Endothelial cell of umbilical vein (primary cell): ENCODE measurements at regions not wholly inside any gene's neighbourhood (a gene's known extent, or its start where the extent isn't known, plus 50 kb on each side); places are given as distances from the start of the nearest gene placed in this dataset.
A peak's percentile ranks its signal among the peaks of the same experiment; 100 is the strongest.

Experiments
- BruUV-seq: library from RNA; stranded (reverse); fragments of 400-500 nt; replicated peaks from 2 replicates; lab custom pipeline; 2021; lab: Mats Ljungman, UMichigan
- CTCF ChIA-PET: fragments of 300-600, 350-600 bp; sonication (Branson Sonifier 250); formaldehyde crosslinking; loops from one replicate; lab custom pipeline; 2021; ENCODE audit warnings: antibody characterized with exemption, inconsistent platforms; lab: Charles Lee
- POLR2A ChIA-PET: fragments of 300-600, 350-600 bp; sonication (Branson Sonifier 250); formaldehyde crosslinking; loops from one replicate; lab custom pipeline; 2021; ENCODE audit warnings: antibody characterized with exemption, inconsistent platforms; lab: Charles Lee
- DNase-seq: peaks from one replicate; pipeline ENCODE4 v3.0.0-alpha.2; 2011; ENCODE audit warnings: low read depth, low spot score
- FAIRE-seq: peaks from 2 replicates; lab custom pipeline; 2011; peaks lifted over from hg19 to GRCh38; lab: Jason Lieb, UNC
- H2AFZ ChIP-seq: 2 replicates; pipeline ENCODE4 v1.6.0; 2012; ENCODE audit warnings: low read depth, low read length, control low read depth, inconsistent platforms
- H3K27ac ChIP-seq: 2 replicates; pipeline ENCODE4 v1.5.1; 2011; ENCODE audit warnings: low read depth, mild to moderate bottlenecking, control low read depth, low read length, moderate library complexity; ENCODE audit not compliant: insufficient read depth
- H3K27me3 ChIP-seq, 2 experiments: 2 replicates each; pipeline versions ENCODE4 v1.6.0 to v1.6.1; 2011; ENCODE audit warnings: low read length in 2 of 2, mixed read lengths in 1 of 2; ENCODE audit not compliant: control insufficient read depth in 2 of 2, insufficient read depth in 2 of 2
- H3K36me3 ChIP-seq, 2 experiments: 2 replicates in 1 of 2; 3 replicates in 1 of 2; pipeline ENCODE4 v1.5.1; 2011; ENCODE audit warnings: low read length in 2 of 2, mild to moderate bottlenecking in 1 of 2, moderate library complexity in 1 of 2; ENCODE audit not compliant: control insufficient read depth in 2 of 2, insufficient read depth in 2 of 2; ENCODE audit errors: extremely low read depth in 1 of 2
- H3K4me1 ChIP-seq: 3 replicates; pipeline ENCODE4 v1.5.1; 2011; ENCODE audit warnings: mild to moderate bottlenecking, low read length; ENCODE audit not compliant: control insufficient read depth, insufficient read depth; ENCODE audit errors: extremely low read depth
- H3K4me2 ChIP-seq: 2 replicates; pipeline ENCODE4 v1.6.1; 2011; ENCODE audit warnings: low read length, control low read depth, mixed read lengths; ENCODE audit not compliant: insufficient read depth
- H3K4me3 ChIP-seq, 3 experiments: fragments of 200-600 bp in 1 of 3; sonication (generic), shearing (Covaris generic) in 1 of 3; replicated peaks in 1 of 3; 2 replicates each; pipeline ENCODE4 v1.5.1; 2011 to 2016; ENCODE audit warnings: control low read depth in 3 of 3, low read length in 3 of 3, mild to moderate bottlenecking in 2 of 3, inconsistent platforms in 1 of 3, low read depth in 1 of 3, moderate library complexity in 1 of 3; ENCODE audit not compliant: insufficient read depth in 1 of 3
- H3K79me2 ChIP-seq: 2 replicates; pipeline ENCODE4 v1.6.0; 2012; ENCODE audit warnings: low read length, inconsistent platforms; ENCODE audit not compliant: control insufficient read depth, insufficient read depth
- H3K9ac ChIP-seq: replicated peaks from 2 replicates; pipeline ENCODE3; 2011; ENCODE audit warnings: low read length, control low read depth; ENCODE audit not compliant: insufficient read depth; ENCODE audit errors: extremely low read depth
- H3K9me1 ChIP-seq: replicated peaks from 3 replicates; pipeline ENCODE4 v1.6.0; 2011; ENCODE audit warnings: mild to moderate bottlenecking, low read length; ENCODE audit not compliant: control insufficient read depth, insufficient read depth; ENCODE audit errors: extremely low read depth
- H3K9me3 ChIP-seq: replicated peaks from 2 replicates; pipeline ENCODE4 v1.5.1; 2012; ENCODE audit warnings: low read length, inconsistent platforms; ENCODE audit not compliant: control insufficient read depth, insufficient read depth
- H4K20me1 ChIP-seq: replicated peaks from 2 replicates; pipeline ENCODE3; 2011; ENCODE audit warnings: mild to moderate bottlenecking, low read length; ENCODE audit not compliant: control insufficient read depth, insufficient read depth; ENCODE audit errors: extremely low read depth
- EZH2 ChIP-seq: IDR thresholded peaks from 2 replicates; pipeline ENCODE4 v1.6.1; 2012; ENCODE audit warnings: borderline replicate concordance, low read depth, mild to moderate bottlenecking, moderate library complexity, low read length, inconsistent platforms; ENCODE audit not compliant: severe bottlenecking
- FOS ChIP-seq: IDR thresholded peaks from 2 replicates; pipeline ENCODE4 v1.6.1; 2011; ENCODE audit warnings: mild to moderate bottlenecking, low read length, moderate library complexity, borderline replicate concordance; ENCODE audit not compliant: insufficient read depth
- GATA2 ChIP-seq: IDR thresholded peaks from 2 replicates; pipeline ENCODE4 v1.7.0; 2011; ENCODE audit warnings: low read depth, mild to moderate bottlenecking, moderate library complexity, mixed read lengths, low read length; ENCODE audit not compliant: insufficient read length, insufficient read depth
- JUN ChIP-seq: IDR thresholded peaks from 2 replicates; pipeline ENCODE4 v1.6.1; 2011; ENCODE audit warnings: borderline replicate concordance, low read depth; ENCODE audit not compliant: insufficient read length, insufficient read depth
- MYC ChIP-seq: IDR thresholded peaks from one replicate; pipeline ENCODE4 v1.6.1; 2011; ENCODE audit warnings: mild to moderate bottlenecking, low read depth, low read length
- POLR2A ChIP-seq: IDR thresholded peaks from 2 replicates; pipeline ENCODE4 v1.6.1; 2012; ENCODE audit warnings: low read depth, mild to moderate bottlenecking, control low read depth, low read length
- POLR2AphosphoS5 ChIP-seq: IDR thresholded peaks from 2 replicates; pipeline ENCODE4 v1.6.1; 2012; ENCODE audit warnings: low read depth, mild to moderate bottlenecking, control low read depth, low read length, moderate library complexity; ENCODE audit not compliant: insufficient read depth
- dilution Hi-C: fragments of 300-500 bp; cut with MboI; formaldehyde crosslinking; loops from one replicate; pipeline ENCODE4 v1.15.0; 2019; ENCODE audit warnings: low sequenced_read_pairs; ENCODE audit not compliant: extremely low pct_ligation_motif_present
- intact Hi-C: fragments of 100-400 bp; cut with micrococcal nuclease; formaldehyde crosslinking; loops from one replicate; pipeline ENCODE4 v1.10.0; 2022
- TF ChIP-seq, protein P1 (sequence below), 2 donors: IDR thresholded peaks; 1 replicate in 1 of 2; 2 replicates in 1 of 2; pipeline ENCODE4 v1.5.1; 2011; ENCODE audit warnings: low read length in 2 of 2, mild to moderate bottlenecking in 2 of 2, moderate library complexity in 2 of 2, control low read depth in 1 of 2, inconsistent platforms in 1 of 2, low read depth in 1 of 2; ENCODE audit not compliant: insufficient read depth in 1 of 2; ENCODE audit errors: extremely low read depth in 1 of 2
- TF ChIP-seq, protein P2 (sequence below): IDR thresholded peaks from 2 replicates; pipeline ENCODE4 v1.6.1; 2011; ENCODE audit not compliant: insufficient read depth, insufficient read length

DNA sequence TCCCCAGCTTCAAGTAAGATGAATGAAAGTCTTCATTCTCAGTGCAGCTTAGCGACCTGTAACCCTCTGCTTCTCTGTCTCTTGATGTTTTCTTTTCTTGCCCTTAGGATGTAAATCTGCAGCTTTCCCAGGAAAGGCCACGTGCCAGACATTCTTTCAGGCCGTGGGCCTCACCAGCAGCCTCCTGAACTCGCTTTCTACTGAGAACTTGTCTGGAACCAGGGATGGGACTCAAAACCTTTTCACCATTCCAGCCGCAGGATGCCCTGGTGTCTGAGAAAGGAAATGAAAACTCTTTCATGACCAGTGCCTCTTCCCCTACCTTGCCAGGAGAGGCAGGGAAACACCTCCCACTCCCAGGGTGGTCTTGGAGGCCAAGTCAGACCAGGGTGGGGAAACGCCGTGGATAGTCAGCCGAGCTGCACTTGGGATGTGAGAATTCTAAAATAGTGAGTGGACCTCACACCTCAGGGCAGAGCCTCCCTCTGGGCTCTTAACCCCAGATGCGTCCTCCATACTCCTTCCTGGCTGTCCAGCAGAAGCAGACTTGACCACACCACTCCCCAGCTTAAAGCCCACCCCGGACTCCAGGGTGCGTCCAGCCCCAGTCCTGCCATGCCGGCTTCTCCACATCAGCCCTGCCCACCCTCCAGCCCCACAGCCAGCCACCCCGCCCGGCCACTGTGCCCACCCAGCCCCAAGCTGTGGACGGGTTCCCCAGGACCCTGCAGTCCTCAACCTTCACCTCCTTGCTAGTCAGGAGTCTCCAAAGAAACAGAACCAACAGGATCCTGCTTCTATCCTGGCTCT is 115.5 kb downstream of the TWIST2 start:
- Histone ChIP-seq H3K27ac (no peak overlapping the region), H3K4me1 (no peaks in the 10 kb centered on the region), H3K9me1 (no peaks in the 10 kb centered on the region), H3K4me2 (no peak overlapping the region), H3K79me2 (no peaks in the 10 kb centered on the region), H3K4me3 (no peak overlapping the region), H4K20me1 (no peaks in the 10 kb centered on the region), H3K9me3 (no peaks in the 10 kb centered on the region), H3K9ac (no peak overlapping the region), H2AFZ (no peak overlapping the region), H3K36me3 (no peaks in the 10 kb centered on the region), H3K27me3 (no peaks in the 10 kb centered on the region)
- ChIA-PET CTCF (interaction anchor here (1.8 kb wide), 1 partner anchor 11 kb away, joined by 6 read pairs; no protein-coding TSS in a partner anchor), POLR2A (no interaction called here)
- intact Hi-C loops: no loop called here
- DNase-seq (peak; percentile 70), FAIRE-seq (no peak)
- dilution Hi-C loops: no loop called here
- TF ChIP-seq MYC (no peak), JUN (no peak), POLR2A (no peak), FOS (no peak), GATA2 (no peak), POLR2AphosphoS5 (no peak), EZH2 (no peak)
- TF ChIP-seq, protein P1, sequence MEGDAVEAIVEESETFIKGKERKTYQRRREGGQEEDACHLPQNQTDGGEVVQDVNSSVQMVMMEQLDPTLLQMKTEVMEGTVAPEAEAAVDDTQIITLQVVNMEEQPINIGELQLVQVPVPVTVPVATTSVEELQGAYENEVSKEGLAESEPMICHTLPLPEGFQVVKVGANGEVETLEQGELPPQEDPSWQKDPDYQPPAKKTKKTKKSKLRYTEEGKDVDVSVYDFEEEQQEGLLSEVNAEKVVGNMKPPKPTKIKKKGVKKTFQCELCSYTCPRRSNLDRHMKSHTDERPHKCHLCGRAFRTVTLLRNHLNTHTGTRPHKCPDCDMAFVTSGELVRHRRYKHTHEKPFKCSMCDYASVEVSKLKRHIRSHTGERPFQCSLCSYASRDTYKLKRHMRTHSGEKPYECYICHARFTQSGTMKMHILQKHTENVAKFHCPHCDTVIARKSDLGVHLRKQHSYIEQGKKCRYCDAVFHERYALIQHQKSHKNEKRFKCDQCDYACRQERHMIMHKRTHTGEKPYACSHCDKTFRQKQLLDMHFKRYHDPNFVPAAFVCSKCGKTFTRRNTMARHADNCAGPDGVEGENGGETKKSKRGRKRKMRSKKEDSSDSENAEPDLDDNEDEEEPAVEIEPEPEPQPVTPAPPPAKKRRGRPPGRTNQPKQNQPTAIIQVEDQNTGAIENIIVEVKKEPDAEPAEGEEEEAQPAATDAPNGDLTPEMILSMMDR (IDR thresholded peaks at IDR 0.05; ENCODE audit: extremely low read depth in 1 of 2, insufficient read depth in 1 of 2, low read depth in 1 of 2, low read length in 2 of 2): no peak
- TF ChIP-seq, protein P2, sequence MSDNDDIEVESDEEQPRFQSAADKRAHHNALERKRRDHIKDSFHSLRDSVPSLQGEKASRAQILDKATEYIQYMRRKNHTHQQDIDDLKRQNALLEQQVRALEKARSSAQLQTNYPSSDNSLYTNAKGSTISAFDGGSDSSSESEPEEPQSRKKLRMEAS: peak; percentile 27
- BruUV-seq: no TSS peak
